ENCODE measurements at regions not wholly inside any gene's neighbourhood (a gene's known extent, or its start where the extent isn't known, plus 50 kb on each side); places are given as distances from the start of the nearest gene placed in this dataset.

- no peak for DNase-seq (ENCODE audit: low read depth in 2 of 2)
Measured at GRCh38 chr2:14524041-14524802, 108.3 kb upstream of the LRATD1 start.

- no peak for DNase-seq (ENCODE audit: low read depth in 2 of 2)
Measured at GRCh38 chr2:14524803-14525080, 107.8 kb upstream of the LRATD1 start.

GRCh38 chr2:14530506-14530905, 102.0 kb upstream of the LRATD1 start:
- no peak for DNase-seq (ENCODE audit: low read depth in 2 of 2)

GRCh38 chr2:14533131-14533757, 99.3 kb upstream of the LRATD1 start:
- DNase-seq (ENCODE audit: low read depth in 2 of 2), result no peak

- DNase-seq (ENCODE audit: low read depth in 2 of 2), result no peak
Measured at GRCh38 chr2:14535156-14535555, 97.4 kb upstream of the LRATD1 start.

- no peak for DNase-seq (ENCODE audit: low read depth in 2 of 2)
Measured at GRCh38 chr2:14536976-14537375, 95.5 kb upstream of the LRATD1 start.

- DNase-seq (ENCODE audit: low read depth in 2 of 2), result no peak
Measured at GRCh38 chr2:14540015-14540414, 92.5 kb upstream of the LRATD1 start.

- DNase-seq (ENCODE audit: low read depth in 2 of 2), result no peak
Measured at GRCh38 chr2:14543284-14543683, 89.2 kb upstream of the LRATD1 start.

- no peak for DNase-seq (ENCODE audit: low read depth in 2 of 2)
Measured at GRCh38 chr2:14544247-14544646, 88.3 kb upstream of the LRATD1 start.

GRCh38 chr2:14547830-14548229, 84.7 kb upstream of the LRATD1 start:
- no peak for DNase-seq (ENCODE audit: low read depth in 2 of 2)

- no peak for DNase-seq (ENCODE audit: low read depth in 2 of 2)
Measured at GRCh38 chr2:14550658-14551057, 81.9 kb upstream of the LRATD1 start.

- no peak for DNase-seq (ENCODE audit: low read depth in 2 of 2)
Measured at GRCh38 chr2:14551069-14551468, 81.4 kb upstream of the LRATD1 start.

GRCh38 chr2:14552286-14552685, 80.2 kb upstream of the LRATD1 start:
- DNase-seq (ENCODE audit: low read depth in 2 of 2), result no peak

GRCh38 chr2:14552818-14553217, 79.7 kb upstream of the LRATD1 start:
- no peak for DNase-seq (ENCODE audit: low read depth in 2 of 2)

- no peak for DNase-seq (ENCODE audit: low read depth in 2 of 2)
Measured at GRCh38 chr2:14554849-14555545, 77.5 kb upstream of the LRATD1 start.

- no peak for DNase-seq (ENCODE audit: low read depth in 2 of 2)
Measured at GRCh38 chr2:14557111-14557510, 75.4 kb upstream of the LRATD1 start.

GRCh38 chr2:14557916-14558315, 74.6 kb upstream of the LRATD1 start:
- no peak for DNase-seq (ENCODE audit: low read depth in 2 of 2)

- DNase-seq (ENCODE audit: low read depth in 2 of 2), result no peak
Measured at GRCh38 chr2:14558335-14558919, 74.1 kb upstream of the LRATD1 start.

- no peak for DNase-seq (ENCODE audit: low read depth in 2 of 2)
Measured at GRCh38 chr2:14560716-14561115, 71.8 kb upstream of the LRATD1 start.

GRCh38 chr2:14563324-14563723, 69.2 kb upstream of the LRATD1 start:
- no peak for DNase-seq (ENCODE audit: low read depth in 2 of 2)

- no peak for DNase-seq (ENCODE audit: low read depth in 2 of 2)
Measured at GRCh38 chr2:14565666-14566065, 66.9 kb upstream of the LRATD1 start.

- DNase-seq (ENCODE audit: low read depth in 2 of 2), result no peak
Measured at GRCh38 chr2:14567561-14567960, 65.0 kb upstream of the LRATD1 start.

GRCh38 chr2:14569294-14569693, 63.2 kb upstream of the LRATD1 start:
- no peak for DNase-seq (ENCODE audit: low read depth in 2 of 2)

Measured in activated CD8-positive, alpha-beta memory T cell treated with anti-CD3 and anti-CD28 coated beads for 4 hours (primary cell).